Gastroesophageal sphincter (tissue), 3 donors: ENCODE measurements at regions not wholly inside any gene's neighbourhood (a gene's known extent, or its start where the extent isn't known, plus 50 kb on each side); places are given as distances from the start of the nearest gene placed in this dataset.

Experiments
- POLR2A ChIP-seq, 2 donors: fragments of 450-650 bp; IDR thresholded peaks; one replicate each; pipeline ENCODE4 v1.6.1; 2017; ENCODE audit warnings: antibody characterized with exemption in 2 of 2, mild to moderate bottlenecking in 2 of 2, moderate library complexity in 1 of 2
- TF ChIP-seq, protein P1 (sequence below), 4 experiments: fragments of 200-600 bp in 2 of 4; fragments of 450-650 bp in 2 of 4; sonication (generic) in 1 of 4; IDR thresholded peaks; one replicate each; pipeline ENCODE4 v1.5.1; 2017 to 2019; ENCODE audit warnings: antibody characterized with exemption in 4 of 4, mild to moderate bottlenecking in 2 of 4, moderate library complexity in 2 of 4

DNA sequence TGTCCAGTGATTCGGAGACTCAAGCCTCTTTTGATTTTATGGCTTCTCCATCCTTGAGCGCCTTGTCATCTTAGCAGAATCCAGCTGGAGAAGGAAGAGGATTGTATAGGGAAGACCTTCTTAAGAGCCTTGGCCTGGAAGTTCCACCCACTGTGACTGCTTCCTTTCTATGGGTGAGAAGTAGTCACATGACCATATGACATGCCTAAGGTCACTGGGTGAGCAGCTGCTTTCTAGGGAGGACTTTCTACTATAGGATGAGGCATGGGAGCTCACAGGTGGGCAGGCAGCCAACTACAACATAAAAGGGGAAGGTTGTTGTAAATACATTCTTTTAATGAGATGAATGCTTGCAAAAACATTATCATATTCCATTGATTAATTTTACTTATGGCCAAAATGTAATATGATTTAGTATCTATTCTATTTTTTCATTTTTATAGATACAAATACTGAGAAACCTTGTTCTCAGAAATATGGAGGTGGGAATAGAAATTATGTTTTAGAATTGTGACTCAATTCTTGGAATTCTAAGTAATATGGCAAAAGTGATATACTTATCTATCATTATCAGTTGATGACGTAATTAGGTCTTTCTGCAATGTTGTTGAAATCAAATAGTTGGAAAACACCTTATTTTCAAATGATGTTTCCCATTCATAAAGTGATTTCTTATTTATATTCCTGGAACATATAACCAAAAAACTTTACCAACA lies 53.6 kb upstream of the MINAR1 start:
- TF ChIP-seq, protein P1, sequence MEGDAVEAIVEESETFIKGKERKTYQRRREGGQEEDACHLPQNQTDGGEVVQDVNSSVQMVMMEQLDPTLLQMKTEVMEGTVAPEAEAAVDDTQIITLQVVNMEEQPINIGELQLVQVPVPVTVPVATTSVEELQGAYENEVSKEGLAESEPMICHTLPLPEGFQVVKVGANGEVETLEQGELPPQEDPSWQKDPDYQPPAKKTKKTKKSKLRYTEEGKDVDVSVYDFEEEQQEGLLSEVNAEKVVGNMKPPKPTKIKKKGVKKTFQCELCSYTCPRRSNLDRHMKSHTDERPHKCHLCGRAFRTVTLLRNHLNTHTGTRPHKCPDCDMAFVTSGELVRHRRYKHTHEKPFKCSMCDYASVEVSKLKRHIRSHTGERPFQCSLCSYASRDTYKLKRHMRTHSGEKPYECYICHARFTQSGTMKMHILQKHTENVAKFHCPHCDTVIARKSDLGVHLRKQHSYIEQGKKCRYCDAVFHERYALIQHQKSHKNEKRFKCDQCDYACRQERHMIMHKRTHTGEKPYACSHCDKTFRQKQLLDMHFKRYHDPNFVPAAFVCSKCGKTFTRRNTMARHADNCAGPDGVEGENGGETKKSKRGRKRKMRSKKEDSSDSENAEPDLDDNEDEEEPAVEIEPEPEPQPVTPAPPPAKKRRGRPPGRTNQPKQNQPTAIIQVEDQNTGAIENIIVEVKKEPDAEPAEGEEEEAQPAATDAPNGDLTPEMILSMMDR (IDR thresholded peaks at IDR 0.05): no peak
- TF ChIP-seq POLR2A (IDR thresholded peaks at IDR 0.05): no peak
